ENCODE measurements at regions not wholly inside any gene's neighbourhood (a gene's known extent, or its start where the extent isn't known, plus 50 kb on each side); places are given as distances from the start of the nearest gene placed in this dataset.

GRCh38 chr15:46934851-46935250, 782.5 kb upstream of the SEMA6D start:
- TF ChIP-seq CTCF (IDR thresholded peaks at IDR 0.05) = no peak
- Histone ChIP-seq H3K27ac (no peak overlapping the region), H3K4me3 (no peak overlapping the region)
- DNase-seq (ENCODE audit: low spot score) = no peak

GRCh38 chr15:46938169-46938568, 779.1 kb upstream of the SEMA6D start:
- no peak for TF ChIP-seq CTCF (IDR thresholded peaks at IDR 0.05)
- H3K4me3 ChIP-seq = no peak overlapping the region
- no peak for DNase-seq (ENCODE audit: low spot score)
- H3K27ac ChIP-seq = no peak overlapping the region

- no peak for TF ChIP-seq CTCF (IDR thresholded peaks at IDR 0.05)
- no peak overlapping the region for H3K27ac ChIP-seq
- H3K4me3 ChIP-seq = no peak overlapping the region
- DNase-seq (ENCODE audit: low spot score) = no peak
Observed at GRCh38 chr15:46941241-46941640, 776.1 kb upstream of the SEMA6D start.

GRCh38 chr15:46946953-46947352, 770.4 kb upstream of the SEMA6D start:
- no peak for TF ChIP-seq CTCF (IDR thresholded peaks at IDR 0.05)
- DNase-seq (ENCODE audit: low spot score) = no peak
- Histone ChIP-seq H3K27ac (no peak overlapping the region), H3K4me3 (no peak overlapping the region)

GRCh38 chr15:46955576-46955975, 761.7 kb upstream of the SEMA6D start:
- no peak for DNase-seq (ENCODE audit: low spot score)
- H3K4me3 ChIP-seq = no peak overlapping the region
- no peak for TF ChIP-seq CTCF (IDR thresholded peaks at IDR 0.05)
- no peak overlapping the region for H3K27ac ChIP-seq

- no peak overlapping the region for H3K4me3 ChIP-seq
- no peak for TF ChIP-seq CTCF (IDR thresholded peaks at IDR 0.05)
- no peak for DNase-seq (ENCODE audit: low spot score)
- H3K27ac ChIP-seq = no peak overlapping the region
Observed at GRCh38 chr15:46956456-46956855, 760.8 kb upstream of the SEMA6D start.

GRCh38 chr15:46956881-46957280, 760.4 kb upstream of the SEMA6D start:
- TF ChIP-seq CTCF (IDR thresholded peaks at IDR 0.05) = no peak
- H3K4me3 ChIP-seq = no peak overlapping the region
- no peak for DNase-seq (ENCODE audit: low spot score)
- no peak overlapping the region for H3K27ac ChIP-seq

All from coronary artery (tissue), 2 donors.